HepG2 (cell line): ENCODE measurements at regions not wholly inside any gene's neighbourhood (a gene's known extent, or its start where the extent isn't known, plus 50 kb on each side); places are given as distances from the start of the nearest gene placed in this dataset.

Experiments
- ARID3A ChIP-seq: IDR thresholded peaks from 2 replicates; pipeline ENCODE4 v1.6.1; 2012; ENCODE audit warnings: low read depth, low read length, improper control_type of control experiment
- BCL6 ChIP-seq: IDR thresholded peaks from 2 replicates; pipeline ENCODE4 v1.6.1; 2016; ENCODE audit warnings: missing genetic modification reagents, missing compliant biosample characterization
- DMTF1 ChIP-seq: sonication (generic); formaldehyde crosslinking; IDR thresholded peaks from 2 replicates; pipeline ENCODE4 v1.4.0; 2020; ENCODE audit warnings: mild to moderate bottlenecking, missing genetic modification reagents
- HOMEZ ChIP-seq: IDR thresholded peaks from 2 replicates; pipeline ENCODE4 v1.6.1; 2016; ENCODE audit warnings: low read depth
- MATR3 ChIP-seq: sonication (generic); formaldehyde crosslinking; IDR thresholded peaks from 2 replicates; pipeline ENCODE4 v1.4.0; 2020; ENCODE audit warnings: missing genetic modification reagents
- MLX ChIP-seq: IDR thresholded peaks from 2 replicates; pipeline ENCODE4 v1.6.1; 2016
- PATZ1 ChIP-seq: sonication (generic); formaldehyde crosslinking; IDR thresholded peaks from 2 replicates; pipeline ENCODE4 v1.4.0; 2020; ENCODE audit warnings: missing genetic modification reagents
- TFAP4 ChIP-seq: sonication (generic); IDR thresholded peaks from 2 replicates; pipeline ENCODE4 v1.6.1; 2016; ENCODE audit warnings: low read depth, borderline replicate concordance
- YY1 ChIP-seq: IDR thresholded peaks from 2 replicates; pipeline ENCODE4 v1.6.1; 2011; ENCODE audit warnings: low read length, low read depth, moderate library complexity, mild to moderate bottlenecking; ENCODE audit not compliant: insufficient read depth, insufficient replicate concordance
- ZNF275 ChIP-seq: sonication (generic); formaldehyde crosslinking; IDR thresholded peaks from 2 replicates; pipeline ENCODE4 v1.8.0; 2022; ENCODE audit warnings: missing genetic modification reagents, mild to moderate bottlenecking, inconsistent platforms, borderline replicate concordance
- ZNF317 ChIP-seq: sonication (generic); formaldehyde crosslinking; IDR thresholded peaks from 2 replicates; pipeline ENCODE4 v1.5.0; 2020; ENCODE audit warnings: mild to moderate bottlenecking, missing genetic modification reagents
- ZNF331 ChIP-seq: sonication (generic); formaldehyde crosslinking; IDR thresholded peaks from 2 replicates; pipeline ENCODE4 v1.4.0; 2020; ENCODE audit warnings: missing genetic modification reagents
- ZNF749 ChIP-seq: sonication (generic); formaldehyde crosslinking; IDR thresholded peaks from 2 replicates; pipeline ENCODE4 v1.8.0; 2022; ENCODE audit warnings: mild to moderate bottlenecking, missing genetic modification reagents, moderate library complexity, borderline replicate concordance
- ZNF879 ChIP-seq: sonication (generic); formaldehyde crosslinking; IDR thresholded peaks from 2 replicates; pipeline ENCODE4 v1.8.1; 2023; ENCODE audit warnings: missing genetic modification reagents

- TF ChIP-seq ZNF275, result no peak
- TF ChIP-seq MLX (CRISPR knock-in tag), result 0 out of 2 replicates have a peak, but pooled peaks have one; percentile 28
- 0 out of 2 replicates have a peak, but pooled peaks have one; percentile 29 for TF ChIP-seq BCL6
- peak; percentile 62; the same call in 1 of the 2 replicates for TF ChIP-seq PATZ1 (CRISPR knock-in tag)
- TF ChIP-seq ZNF331 (CRISPR knock-in tag), result peak; percentile 47; the same call in 1 of the 2 replicates
- TF ChIP-seq TFAP4, result no peak
- no peak for TF ChIP-seq ZNF879 (CRISPR knock-in tag)
- no peak for TF ChIP-seq YY1
- 0 out of 2 replicates have a peak, but pooled peaks have one; percentile 44 for TF ChIP-seq ZNF317
- peak; percentile 73; the same call in 1 of the 2 replicates for TF ChIP-seq HOMEZ (CRISPR knock-in tag)
- no peak for TF ChIP-seq ZNF749
- TF ChIP-seq MATR3 (CRISPR knock-in tag), result no peak
- TF ChIP-seq ARID3A, result no peak; the same call in 1 of the 2 replicates
- TF ChIP-seq DMTF1, result no peak
Observed at GRCh38 chr15:62821384-62822131, 221.0 kb upstream of the TPM1 start (continued).
